GM12878 (cell line): ENCODE measurements at regions not wholly inside any gene's neighbourhood (a gene's known extent, or its start where the extent isn't known, plus 50 kb on each side); places are given as distances from the start of the nearest gene placed in this dataset.

Source experiments
- ATAC-seq: fragments of 200-7000 bp; cut with Tn5 transposase; 3 replicates; pipeline ENCODE4 v1.9.1; 2020; ENCODE audit warnings: mild to moderate bottlenecking, moderate library complexity
- BruUV-seq: library from RNA; stranded (reverse); fragments of 400-500 nt; replicated peaks from 2 replicates; lab custom pipeline; 2021; lab: Mats Ljungman, UMichigan
- CTCF ChIA-PET: fragments of 300-600 bp; sonication (Branson Sonifier 250); formaldehyde crosslinking; extraction: SDS; loops from one replicate; lab custom pipeline; 2021; ENCODE audit warnings: inconsistent platforms; lab: Yijun Ruan, JAX
- POLR2A ChIA-PET: fragments of 350-600 bp; formaldehyde crosslinking; extraction: SDS; loops from one replicate; lab custom pipeline; 2021; ENCODE audit warnings: inconsistent platforms; lab: Charles Lee
- RAD21 ChIA-PET: fragments of 300-600 bp; sonication (Branson Sonifier 250); formaldehyde crosslinking; loops from one replicate; lab custom pipeline; 2023; ENCODE audit warnings: antibody characterized with exemption; ENCODE audit not compliant: unreplicated experiment; lab: Charles Lee
- SMC1A ChIA-PET: fragments of 300-600 bp; sonication (Branson Sonifier 250); formaldehyde crosslinking; loops from one replicate; lab custom pipeline; 2023; ENCODE audit not compliant: unreplicated experiment, uncharacterized antibody; lab: Charles Lee
- DNase-seq: peaks from one replicate; pipeline ENCODE4 v3.0.0-alpha.2; 2011; ENCODE audit warnings: low read depth, low spot score
- FAIRE-seq: peaks from 3 replicates; lab custom pipeline; 2011; peaks lifted over from hg19 to GRCh38; lab: Jason Lieb, UNC
- H2AFZ ChIP-seq: 2 replicates; pipeline ENCODE4 v1.6.0; 2011; ENCODE audit warnings: low read depth, low read length, control low read depth; ENCODE audit not compliant: control insufficient read depth
- H3K27ac ChIP-seq: 2 replicates; pipeline ENCODE4 v1.5.1; 2011; ENCODE audit warnings: control low read depth; ENCODE audit not compliant: control insufficient read depth, insufficient read depth
- H3K27me3 ChIP-seq, 2 experiments: replicated peaks in 1 of 2; 2 replicates each; pipeline versions ENCODE4 v1.6.0 to v1.6.1; 2011; ENCODE audit warnings: low read length in 1 of 2; ENCODE audit not compliant: control insufficient read depth in 2 of 2, insufficient read depth in 2 of 2
- H3K36me3 ChIP-seq, 2 experiments: 2 replicates each; pipeline ENCODE4 v1.5.1; 2011; ENCODE audit warnings: low read length in 1 of 2; ENCODE audit not compliant: control insufficient read depth in 2 of 2, insufficient read depth in 2 of 2
- H3K4me1 ChIP-seq: 2 replicates; pipeline ENCODE4 v1.6.1; 2011; ENCODE audit warnings: mild to moderate bottlenecking, low read length, moderate library complexity, mixed read lengths; ENCODE audit not compliant: control insufficient read depth, insufficient read depth
- H3K4me2 ChIP-seq: 2 replicates; pipeline ENCODE4 v1.6.0; 2011; ENCODE audit warnings: control low read depth; ENCODE audit not compliant: control insufficient read depth, insufficient read depth
- H3K4me3 ChIP-seq: fragments of 200-600 bp; sonication (generic); 2 replicates; pipeline ENCODE4 v1.5.1; 2016
- H3K79me2 ChIP-seq: 2 replicates; pipeline ENCODE4 v1.6.0; 2011; ENCODE audit warnings: low read length; ENCODE audit not compliant: control insufficient read depth, insufficient read depth
- H3K9ac ChIP-seq: 2 replicates; pipeline ENCODE4 v1.8.0; 2011; ENCODE audit warnings: low read length, control low read depth, mixed read lengths; ENCODE audit not compliant: control insufficient read depth, insufficient read depth
- H3K9me3 ChIP-seq: replicated peaks from 3 replicates; pipeline ENCODE4 v1.5.1; 2011; ENCODE audit warnings: mild to moderate bottlenecking, low read length; ENCODE audit not compliant: control insufficient read depth, insufficient read depth
- H4K20me1 ChIP-seq: 2 replicates; pipeline ENCODE4 v1.6.0; 2011; ENCODE audit not compliant: control insufficient read depth, insufficient read depth
- CBFB ChIP-seq: IDR thresholded peaks from 2 replicates; pipeline ENCODE4 v1.6.1; 2016; ENCODE audit warnings: antibody characterized with exemption, low read depth
- CEBPB ChIP-seq, 2 experiments: fragments of 150-350 bp in 1 of 2; IDR thresholded peaks; 2 replicates each; pipeline ENCODE4 v1.6.1; 2012 to 2014; ENCODE audit warnings: low read depth in 2 of 2, low read length in 2 of 2, borderline replicate concordance in 1 of 2, inconsistent platforms in 1 of 2
- CEBPZ ChIP-seq: fragments of 150-350 bp; IDR thresholded peaks from 2 replicates; pipeline ENCODE4 v1.6.1; 2016; ENCODE audit warnings: low read depth, low read length
- IRF4 ChIP-seq: IDR thresholded peaks from 2 replicates; pipeline ENCODE4 v1.6.1; 2011; ENCODE audit warnings: low read depth, low read length
- JUND ChIP-seq: IDR thresholded peaks from 2 replicates; pipeline ENCODE4 v1.6.1; 2012; ENCODE audit warnings: low read depth, mild to moderate bottlenecking, low read length, improper control_type of control experiment, moderate library complexity
- KDM1A ChIP-seq: fragments of 200-600 bp; sonication (generic); IDR thresholded peaks from 2 replicates; pipeline ENCODE4 v1.6.1; 2016; ENCODE audit warnings: borderline replicate concordance
- RAD21 ChIP-seq: IDR thresholded peaks from 2 replicates; pipeline ENCODE4 v1.6.1; 2011; ENCODE audit warnings: mild to moderate bottlenecking, low read depth, low read length, moderate library complexity; ENCODE audit not compliant: insufficient read depth
- RFX5 ChIP-seq: IDR thresholded peaks from 2 replicates; pipeline ENCODE4 v1.6.1; 2011; ENCODE audit warnings: low read depth, low read length, improper control_type of control experiment
- WGBS: methylation state at CpG from one replicate; pipeline ENCODE4 v1.1.6; 2016; ENCODE audit warnings: low lambda C conversion rate; ENCODE audit not compliant: insufficient replicate concordance, insufficient coverage; ENCODE audit errors: missing lambda C conversion rate; 5-methylcytosine and 5-hydroxymethylcytosine counted together
- in situ Hi-C: fragments of 300-500 bp; cut with MboI; formaldehyde crosslinking; loops from 9 replicates; pipeline ENCODE4 v1.14.3; 2018; ENCODE audit warnings: mixed read lengths
- intact Hi-C: fragments of 100-400 bp; cut with micrococcal nuclease; formaldehyde crosslinking; loops from one replicate; pipeline ENCODE4 v1.14.2; 2022; ENCODE audit not compliant: unreplicated experiment
- TF ChIP-seq, protein P1 (sequence below): IDR thresholded peaks from 2 replicates; pipeline ENCODE4 v1.6.1; 2012; ENCODE audit warnings: low read depth, low read length, improper control_type of control experiment

GRCh38 chr6:135603249-135603648, 105.7 kb upstream of the AHI1 start:
- POLR2A ChIA-PET, result no interaction called here
- 60% methylated on average over 2 of the region's 2 CpGs for WGBS
- CTCF ChIA-PET, result no interaction called here
- SMC1A ChIA-PET, result no interaction called here
- ATAC-seq, result no peak
- Histone ChIP-seq H3K36me3 (no peaks in the 10 kb centered on the region), H3K79me2 (no peaks in the 10 kb centered on the region), H3K4me2 (no peak overlapping the region), H3K27ac (no peak overlapping the region), H4K20me1 (no peaks in the 10 kb centered on the region), H3K27me3 (no peaks in the 10 kb centered on the region; a peak in 2 of 4 replicates), H3K4me1 (no peaks in the 10 kb centered on the region), H3K4me3 (no peak overlapping the region), H3K9me3 (no peaks in the 10 kb centered on the region), H2AFZ (no peak overlapping the region), H3K9ac (no peak overlapping the region)
- DNase-seq, result no peak
- TF ChIP-seq IRF4 (no peak), JUND (no peak), KDM1A (no peak), RFX5 (no peak), CBFB (no peak), RAD21 (no peak), CEBPB (IDR thresholded peaks at IDR 0.05; ENCODE audit: borderline replicate concordance in 1 of 2, low read depth in 2 of 2, low read length in 2 of 2) (no peak), CEBPZ (no peak)
- TF ChIP-seq, protein P1, sequence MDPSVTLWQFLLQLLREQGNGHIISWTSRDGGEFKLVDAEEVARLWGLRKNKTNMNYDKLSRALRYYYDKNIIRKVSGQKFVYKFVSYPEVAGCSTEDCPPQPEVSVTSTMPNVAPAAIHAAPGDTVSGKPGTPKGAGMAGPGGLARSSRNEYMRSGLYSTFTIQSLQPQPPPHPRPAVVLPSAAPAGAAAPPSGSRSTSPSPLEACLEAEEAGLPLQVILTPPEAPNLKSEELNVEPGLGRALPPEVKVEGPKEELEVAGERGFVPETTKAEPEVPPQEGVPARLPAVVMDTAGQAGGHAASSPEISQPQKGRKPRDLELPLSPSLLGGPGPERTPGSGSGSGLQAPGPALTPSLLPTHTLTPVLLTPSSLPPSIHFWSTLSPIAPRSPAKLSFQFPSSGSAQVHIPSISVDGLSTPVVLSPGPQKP, result no peak
- in situ Hi-C loops (no loop called here), intact Hi-C loops (no loop called here)
- RAD21 ChIA-PET, result no interaction called here
- FAIRE-seq, result no peak
- no TSS peak for BruUV-seq
